ENCODE measurements at regions not wholly inside any gene's neighbourhood (a gene's known extent, or its start where the extent isn't known, plus 50 kb on each side); places are given as distances from the start of the nearest gene placed in this dataset.
"Not testable (repeated sequence)": the region's sequence is repeated elsewhere in the genome, so short reads cannot be mapped to it uniquely, and the experiment has no call there.

- peak; percentile 86 for DNase-seq (ENCODE audit: low read depth)
Observed at GRCh38 chr1:121519042-121519755, 334.4 kb downstream of the SRGAP2C start.

- DNase-seq (ENCODE audit: low read depth) = not testable (repeated sequence)
Observed at GRCh38 chr1:121519756-121520286, 335.0 kb downstream of the SRGAP2C start.

- no peak for DNase-seq (ENCODE audit: low read depth)
Observed at GRCh38 chr1:121522061-121522759, 337.4 kb downstream of the SRGAP2C start.

- not testable (repeated sequence) for DNase-seq (ENCODE audit: low read depth)
Observed at GRCh38 chr1:121523112-121523511, 338.3 kb downstream of the SRGAP2C start.

- no peak for DNase-seq (ENCODE audit: low read depth)
Observed at GRCh38 chr1:121525355-121525754, 340.6 kb downstream of the SRGAP2C start.

GRCh38 chr1:121528958-121529357, 344.2 kb downstream of the SRGAP2C start:
- DNase-seq (ENCODE audit: low read depth) = not testable (repeated sequence)

- not testable (repeated sequence) for DNase-seq (ENCODE audit: low read depth)
Observed at GRCh38 chr1:121530026-121530425, 345.3 kb downstream of the SRGAP2C start.

GRCh38 chr1:121531747-121532146, 347.0 kb downstream of the SRGAP2C start:
- not testable (repeated sequence) for DNase-seq (ENCODE audit: low read depth)

GRCh38 chr1:121538148-121538547, 353.4 kb downstream of the SRGAP2C start:
- not testable (repeated sequence) for DNase-seq (ENCODE audit: low read depth)

- no peak for DNase-seq (ENCODE audit: low read depth)
Observed at GRCh38 chr1:121538943-121539575, 354.3 kb downstream of the SRGAP2C start.

- not testable (repeated sequence) for DNase-seq (ENCODE audit: low read depth)
Observed at GRCh38 chr1:121543988-121544387, 359.2 kb downstream of the SRGAP2C start.

GRCh38 chr1:121544500-121544899, 359.7 kb downstream of the SRGAP2C start:
- DNase-seq (ENCODE audit: low read depth) = no peak

- DNase-seq (ENCODE audit: low read depth) = not testable (repeated sequence)
Observed at GRCh38 chr1:121545899-121546298, 361.1 kb downstream of the SRGAP2C start.

- no peak for DNase-seq (ENCODE audit: low read depth)
Observed at GRCh38 chr1:121546830-121547591, 362.2 kb downstream of the SRGAP2C start.

- not testable (repeated sequence) for DNase-seq (ENCODE audit: low read depth)
Observed at GRCh38 chr1:121547726-121548125, 363.0 kb downstream of the SRGAP2C start.

- not testable (repeated sequence) for DNase-seq (ENCODE audit: low read depth)
Observed at GRCh38 chr1:121550817-121551216, 366.0 kb downstream of the SRGAP2C start.

GRCh38 chr1:121551491-121551890, 366.7 kb downstream of the SRGAP2C start:
- DNase-seq (ENCODE audit: low read depth) = not testable (repeated sequence)

GRCh38 chr1:121556560-121556959, 371.8 kb downstream of the SRGAP2C start:
- not testable (repeated sequence) for DNase-seq (ENCODE audit: low read depth)

- not testable (repeated sequence) for DNase-seq (ENCODE audit: low read depth)
Observed at GRCh38 chr1:121558034-121558433, 373.3 kb downstream of the SRGAP2C start.

- DNase-seq (ENCODE audit: low read depth) = no peak
Observed at GRCh38 chr1:121558514-121558913, 373.7 kb downstream of the SRGAP2C start.

- DNase-seq (ENCODE audit: low read depth) = no peak
Observed at GRCh38 chr1:121566346-121566745, 381.6 kb downstream of the SRGAP2C start.

GRCh38 chr1:121569428-121569827, 384.7 kb downstream of the SRGAP2C start:
- no peak for DNase-seq (ENCODE audit: low read depth)

All from activated T-cell treated with anti-CD3 and anti-CD28 coated beads for 48 hours (primary cell).